ENCODE measurements at regions not wholly inside any gene's neighbourhood (a gene's known extent, or its start where the extent isn't known, plus 50 kb on each side); places are given as distances from the start of the nearest gene placed in this dataset.

DNA sequence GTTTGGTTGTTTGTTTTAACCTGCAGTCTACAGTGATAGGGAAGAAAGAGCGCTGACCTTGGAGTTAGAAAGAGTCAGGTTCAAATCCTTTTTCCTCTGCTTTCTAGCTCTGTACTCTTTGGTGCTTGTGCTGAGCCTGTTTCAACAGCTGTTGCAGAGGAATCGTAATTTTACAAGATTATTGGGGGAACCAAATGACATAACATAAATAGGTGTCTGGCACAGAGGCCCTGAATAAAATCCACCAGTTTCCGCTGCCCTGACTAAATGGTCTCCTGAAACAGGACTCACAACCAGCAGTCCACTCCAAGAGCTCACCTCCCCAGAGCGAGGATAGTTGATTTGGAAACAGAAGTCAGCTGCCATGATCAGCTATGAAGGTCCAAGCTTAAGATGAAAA, 125.0 kb upstream of the CDC42EP3 start:
- peaks cover 0 to 34% (median 10%) of the 10 kb centered on the region in 9 donors for H3K4me1 ChIP-seq
- H3K4me3 ChIP-seq = no peak overlapping the region
- no peaks in the 10 kb centered on the region for H3K9me3 ChIP-seq
- intact Hi-C loops (cut with DNase I) = loop anchor here in 4 of 10 donors (5.0 to 10.0 kb wide), 3 partner anchors 122 to 149 kb away; partner anchors contain the start of gene CDC42EP3 (in 3 of the 4)
- H3K36me3 ChIP-seq = no peaks in the 10 kb centered on the region
- H3K27ac ChIP-seq = peak overlapping the region in 3 of 10 donors; percentile 4 to 71 (median 34)
- 92 to 95% methylated on average over 4 of the region's 4 CpGs for WGBS, 2 donors
- H3K27me3 ChIP-seq = no peaks in the 10 kb centered on the region
- TF ChIP-seq, protein P1, sequence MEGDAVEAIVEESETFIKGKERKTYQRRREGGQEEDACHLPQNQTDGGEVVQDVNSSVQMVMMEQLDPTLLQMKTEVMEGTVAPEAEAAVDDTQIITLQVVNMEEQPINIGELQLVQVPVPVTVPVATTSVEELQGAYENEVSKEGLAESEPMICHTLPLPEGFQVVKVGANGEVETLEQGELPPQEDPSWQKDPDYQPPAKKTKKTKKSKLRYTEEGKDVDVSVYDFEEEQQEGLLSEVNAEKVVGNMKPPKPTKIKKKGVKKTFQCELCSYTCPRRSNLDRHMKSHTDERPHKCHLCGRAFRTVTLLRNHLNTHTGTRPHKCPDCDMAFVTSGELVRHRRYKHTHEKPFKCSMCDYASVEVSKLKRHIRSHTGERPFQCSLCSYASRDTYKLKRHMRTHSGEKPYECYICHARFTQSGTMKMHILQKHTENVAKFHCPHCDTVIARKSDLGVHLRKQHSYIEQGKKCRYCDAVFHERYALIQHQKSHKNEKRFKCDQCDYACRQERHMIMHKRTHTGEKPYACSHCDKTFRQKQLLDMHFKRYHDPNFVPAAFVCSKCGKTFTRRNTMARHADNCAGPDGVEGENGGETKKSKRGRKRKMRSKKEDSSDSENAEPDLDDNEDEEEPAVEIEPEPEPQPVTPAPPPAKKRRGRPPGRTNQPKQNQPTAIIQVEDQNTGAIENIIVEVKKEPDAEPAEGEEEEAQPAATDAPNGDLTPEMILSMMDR (IDR thresholded peaks at IDR 0.05) = no peak
- ATAC-seq (no peak), DNase-seq (no peak)

DNA sequence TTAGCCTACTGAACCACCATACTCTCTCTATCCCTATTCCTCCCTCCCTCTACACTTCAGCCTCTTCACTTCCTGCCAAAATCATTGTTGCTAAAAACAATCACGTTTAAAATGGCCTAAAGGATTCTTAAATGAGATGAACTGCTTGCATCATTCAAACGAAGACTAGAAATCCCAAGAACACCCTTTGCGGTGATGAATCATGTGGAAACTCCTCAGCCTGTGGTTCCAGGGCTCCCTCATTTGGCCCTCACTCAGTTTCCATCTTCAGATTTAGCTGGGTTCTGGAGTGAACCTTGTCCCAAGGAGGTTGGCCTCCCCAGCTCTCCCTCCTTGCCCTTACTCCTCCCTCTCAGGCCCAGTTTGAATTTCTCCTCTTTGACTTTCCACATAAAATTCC, 125.6 kb upstream of the CDC42EP3 start:
- H3K27me3 ChIP-seq = no peaks in the 10 kb centered on the region
- no peaks in the 10 kb centered on the region for H3K9me3 ChIP-seq
- TF ChIP-seq, protein P1 (IDR thresholded peaks at IDR 0.05) = no peak
- no peak overlapping the region for H3K27ac ChIP-seq
- no peak for DNase-seq
- 67 to 73% methylated on average over 3 of the region's 3 CpGs for WGBS, 2 donors
- no peaks in the 10 kb centered on the region for H3K36me3 ChIP-seq
- peaks cover 0 to 34% (median 10%) of the 10 kb centered on the region in 9 donors for H3K4me1 ChIP-seq
- no peak for ATAC-seq
- intact Hi-C loops (cut with DNase I) = loop anchor here in 4 of 10 donors (5.0 to 10.0 kb wide), 3 partner anchors 122 to 150 kb away; partner anchors contain the start of gene CDC42EP3 (in 3 of the 4)
- no peak overlapping the region for H3K4me3 ChIP-seq

DNA sequence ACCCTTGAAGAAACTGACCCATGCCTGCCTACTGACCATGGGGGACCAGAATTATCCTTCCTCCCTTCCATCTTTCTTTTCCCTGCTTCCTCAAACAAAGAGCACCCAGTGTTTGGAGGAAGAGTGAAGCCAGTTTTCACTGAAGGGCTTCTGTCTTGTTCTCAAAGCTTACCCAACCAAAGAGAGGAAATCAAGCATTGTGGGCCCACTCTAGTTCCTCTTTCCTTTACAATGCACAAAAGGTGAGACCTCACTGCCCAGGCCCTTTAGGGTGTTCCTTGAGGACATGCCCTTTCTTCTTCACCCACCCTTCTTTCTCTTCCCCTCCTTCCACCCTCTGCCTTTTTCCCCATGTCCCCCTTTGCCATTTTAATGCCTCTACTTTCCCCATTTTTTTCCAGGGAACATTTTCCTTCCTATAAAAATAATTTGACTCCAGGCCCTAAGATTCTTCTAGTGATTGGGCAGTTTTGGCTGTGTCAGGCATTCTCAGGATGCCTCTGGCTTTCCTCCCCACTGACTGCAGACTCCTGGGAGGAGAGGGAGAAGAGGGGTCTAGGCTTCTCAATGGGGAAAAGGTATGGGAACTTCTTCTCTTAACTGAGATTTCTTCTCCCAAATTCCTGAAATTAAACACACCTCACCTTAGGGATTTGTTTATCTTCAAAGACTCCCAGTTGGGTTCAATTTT, 126.6 kb upstream of the RMDN2 start:
- TF ChIP-seq, protein P1 (IDR thresholded peaks at IDR 0.05) = no peak
- H3K27me3 ChIP-seq = no peaks in the 10 kb centered on the region
- H3K4me1 ChIP-seq = peaks cover 0 to 30% (median 10%) of the 10 kb centered on the region in 9 donors
- H3K4me3 ChIP-seq = no peak overlapping the region
- ATAC-seq (no peak), DNase-seq (no peak)
- H3K36me3 ChIP-seq = no peaks in the 10 kb centered on the region
- no peaks in the 10 kb centered on the region for H3K9me3 ChIP-seq
- no peak overlapping the region for H3K27ac ChIP-seq
- intact Hi-C loops (cut with DNase I) = loop anchor here in 4 of 10 donors (5.0 to 10.0 kb wide), 3 partner anchors 124 to 151 kb away; partner anchors contain the start of gene CDC42EP3 (in 3 of the 4)

DNA sequence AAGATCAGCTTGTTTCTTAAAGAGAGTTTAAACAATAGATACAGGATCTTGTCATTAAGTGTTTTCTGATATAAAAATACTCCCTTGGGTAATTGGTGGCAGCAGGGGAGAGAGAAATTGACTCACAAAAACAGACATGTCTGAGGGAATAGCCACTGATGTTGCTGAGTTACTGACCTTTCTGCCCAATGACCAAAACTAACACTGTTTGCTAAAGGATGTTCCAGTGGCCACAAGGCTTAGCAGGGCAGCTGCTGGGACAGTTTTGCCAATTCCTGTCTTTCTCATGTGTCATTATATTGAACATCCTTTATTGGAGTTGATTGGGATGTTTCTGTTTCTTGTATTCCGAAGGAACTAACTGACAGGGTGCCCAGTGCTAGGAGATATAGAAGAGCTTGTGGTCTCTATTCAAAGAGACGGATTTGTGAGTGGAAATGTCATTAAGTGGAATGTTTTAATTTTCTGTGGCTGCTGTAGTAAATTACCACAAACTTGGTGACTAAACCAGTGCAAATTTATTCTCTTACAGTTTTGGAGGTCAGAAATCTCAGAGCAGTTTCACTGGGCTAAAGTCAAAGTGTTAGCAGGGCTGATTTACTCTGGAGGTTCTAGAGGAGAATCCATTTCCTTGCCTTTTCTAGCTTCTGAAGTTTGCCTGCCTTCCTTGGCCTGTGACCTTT, 124.8 kb upstream of the RMDN2 start:
- TF ChIP-seq, protein P1 (IDR thresholded peaks at IDR 0.05) = no peak
- intact Hi-C loops (cut with DNase I) = loop anchor here in 1 of 10 donors (10.0 kb wide), 1 partner anchor 126 kb away; the partner anchor contains the start of gene CDC42EP3
- Histone ChIP-seq H3K27me3 (no peaks in the 10 kb centered on the region), H3K36me3 (no peaks in the 10 kb centered on the region), H3K4me1 (peaks cover 0 to 16% (median 3%) of the 10 kb centered on the region in 9 donors), H3K27ac (no peak overlapping the region), H3K4me3 (no peak overlapping the region), H3K9me3 (no peaks in the 10 kb centered on the region)
- 95% methylated on average over 2 of the region's 2 CpGs for WGBS, 2 donors
- no peak for DNase-seq
- ATAC-seq = no peak

All from heart right ventricle (tissue), 16 donors.